Mucosa of stomach (tissue), 1 donor: ENCODE measurements at regions not wholly inside any gene's neighbourhood (a gene's known extent, or its start where the extent isn't known, plus 50 kb on each side); places are given as distances from the start of the nearest gene placed in this dataset.
"Not testable (repeated sequence)": the region's sequence is repeated elsewhere in the genome, so short reads cannot be mapped to it uniquely, and the experiment has no call there.

Experiments
- H3K27me3 ChIP-seq: one replicate; pipeline ENCODE4 v1.7.0; 2013; ENCODE audit warnings: mild to moderate bottlenecking, low read length; ENCODE audit not compliant: control insufficient read depth, insufficient read depth
- H3K36me3 ChIP-seq: one replicate; pipeline ENCODE4 v1.7.0; 2013; ENCODE audit warnings: low read length; ENCODE audit not compliant: control insufficient read depth, insufficient read depth
- H3K4me1 ChIP-seq: one replicate; pipeline ENCODE4 v1.7.0; 2013; ENCODE audit warnings: mild to moderate bottlenecking, low read length; ENCODE audit not compliant: control insufficient read depth, insufficient read depth
- H3K4me3 ChIP-seq: one replicate; pipeline ENCODE4 v1.7.0; 2013; ENCODE audit warnings: low read length
- H3K9ac ChIP-seq: one replicate; pipeline ENCODE4 v1.7.0; 2013; ENCODE audit warnings: mild to moderate bottlenecking, low read length, moderate library complexity
- H3K9me3 ChIP-seq: one replicate; pipeline ENCODE4 v1.7.0; 2013; ENCODE audit warnings: mild to moderate bottlenecking, low read length, moderate library complexity; ENCODE audit not compliant: control insufficient read depth
- donor health status: Pancreatic carcinoma.

GRCh38 chr15:36449084-36449661 is 130.3 kb upstream of the CDIN1 start:
- Histone ChIP-seq H3K9me3 (no peaks in the 10 kb centered on the region), H3K4me1 (no peaks in the 10 kb centered on the region), H3K27me3 (no peaks in the 10 kb centered on the region), H3K4me3 (no peak overlapping the region), H3K36me3 (no peaks in the 10 kb centered on the region), H3K9ac (no peak overlapping the region)

GRCh38 chr15:36449662-36450145 is 129.7 kb upstream of the CDIN1 start:
- Histone ChIP-seq H3K36me3 (no peaks in the 10 kb centered on the region), H3K27me3 (no peaks in the 10 kb centered on the region), H3K9me3 (no peaks in the 10 kb centered on the region), H3K4me3 (no peak overlapping the region), H3K4me1 (no peaks in the 10 kb centered on the region), H3K9ac (no peak overlapping the region)

- H3K27me3 ChIP-seq, H3K9ac ChIP-seq, H3K4me1 ChIP-seq, H3K36me3 ChIP-seq, H3K9me3 ChIP-seq, H3K4me3 ChIP-seq: not testable (repeated sequence)
Measured at GRCh38 chr15:36454244-36454643, 125.2 kb upstream of the CDIN1 start.

- H3K9me3 ChIP-seq = no peaks in the 10 kb centered on the region
- no peaks in the 10 kb centered on the region for H3K4me1 ChIP-seq
- H3K4me3 ChIP-seq = no peak overlapping the region
- no peak overlapping the region for H3K9ac ChIP-seq
- H3K36me3 ChIP-seq = no peaks in the 10 kb centered on the region
- H3K27me3 ChIP-seq = no peaks in the 10 kb centered on the region
Measured at GRCh38 chr15:36458411-36458810, 121.0 kb upstream of the CDIN1 start.

- H3K4me3 ChIP-seq = no peak overlapping the region
- H3K9ac ChIP-seq = no peak overlapping the region
- H3K4me1 ChIP-seq = no peaks in the 10 kb centered on the region
- no peaks in the 10 kb centered on the region for H3K27me3 ChIP-seq
- no peaks in the 10 kb centered on the region for H3K9me3 ChIP-seq
- no peaks in the 10 kb centered on the region for H3K36me3 ChIP-seq
Measured at GRCh38 chr15:36465304-36465703, 114.1 kb upstream of the CDIN1 start.

GRCh38 chr15:36468746-36469145 is 110.7 kb upstream of the CDIN1 start:
- no peaks in the 10 kb centered on the region for H3K4me1 ChIP-seq
- H3K9me3 ChIP-seq = no peaks in the 10 kb centered on the region
- H3K27me3 ChIP-seq = no peaks in the 10 kb centered on the region
- no peak overlapping the region for H3K9ac ChIP-seq
- H3K36me3 ChIP-seq = no peaks in the 10 kb centered on the region
- no peak overlapping the region for H3K4me3 ChIP-seq

- Histone ChIP-seq H3K9ac (no peak overlapping the region), H3K9me3 (no peaks in the 10 kb centered on the region), H3K4me1 (no peaks in the 10 kb centered on the region), H3K36me3 (no peaks in the 10 kb centered on the region), H3K27me3 (no peaks in the 10 kb centered on the region), H3K4me3 (no peak overlapping the region)
Measured at GRCh38 chr15:36469311-36469966, 110.0 kb upstream of the CDIN1 start.

- Histone ChIP-seq H3K4me3 (no peak overlapping the region), H3K9me3 (no peaks in the 10 kb centered on the region), H3K27me3 (no peaks in the 10 kb centered on the region)
Measured at GRCh38 chr15:36472672-36473071, 106.8 kb upstream of the CDIN1 start.

GRCh38 chr15:36478561-36478960 is 100.9 kb upstream of the CDIN1 start:
- Histone ChIP-seq H3K9me3 (no peaks in the 10 kb centered on the region), H3K36me3 (no peaks in the 10 kb centered on the region), H3K4me3 (no peak overlapping the region), H3K4me1 (no peaks in the 10 kb centered on the region), H3K9ac (no peak overlapping the region), H3K27me3 (no peaks in the 10 kb centered on the region)

More at GRCh38 chr15:36472672-36473071, 106.8 kb upstream of the CDIN1 start:
- no peaks in the 10 kb centered on the region for H3K4me1 ChIP-seq
- H3K36me3 ChIP-seq = no peaks in the 10 kb centered on the region
- no peak overlapping the region for H3K9ac ChIP-seq

GRCh38 chr15:36479200-36479896 is 100.1 kb upstream of the CDIN1 start:
- Histone ChIP-seq H3K9ac (no peak overlapping the region), H3K27me3 (no peaks in the 10 kb centered on the region), H3K4me1 (no peaks in the 10 kb centered on the region), H3K4me3 (no peak overlapping the region), H3K9me3 (no peaks in the 10 kb centered on the region), H3K36me3 (no peaks in the 10 kb centered on the region)

- Histone ChIP-seq H3K9ac (no peak overlapping the region), H3K4me1 (no peaks in the 10 kb centered on the region), H3K36me3 (no peaks in the 10 kb centered on the region), H3K4me3 (no peak overlapping the region), H3K9me3 (no peaks in the 10 kb centered on the region), H3K27me3 (no peaks in the 10 kb centered on the region)
Measured at GRCh38 chr15:36481156-36481555, 98.3 kb upstream of the CDIN1 start.

GRCh38 chr15:36483409-36483808 is 96.0 kb upstream of the CDIN1 start:
- H3K36me3 ChIP-seq = no peaks in the 10 kb centered on the region
- no peak overlapping the region for H3K4me3 ChIP-seq
- no peaks in the 10 kb centered on the region for H3K4me1 ChIP-seq
- H3K9ac ChIP-seq = no peak overlapping the region
- H3K9me3 ChIP-seq = no peaks in the 10 kb centered on the region
- no peaks in the 10 kb centered on the region for H3K27me3 ChIP-seq
